GM12878 (cell line): ENCODE measurements at regions not wholly inside any gene's neighbourhood (a gene's known extent, or its start where the extent isn't known, plus 50 kb on each side); places are given as distances from the start of the nearest gene placed in this dataset.

Experiments
- ATAC-seq: fragments of 200-7000 bp; cut with Tn5 transposase; 3 replicates; pipeline ENCODE4 v1.9.1; 2020; ENCODE audit warnings: mild to moderate bottlenecking, moderate library complexity
- BruUV-seq: library from RNA; stranded (reverse); fragments of 400-500 nt; replicated peaks from 2 replicates; lab custom pipeline; 2021; lab: Mats Ljungman, UMichigan
- CTCF ChIA-PET: fragments of 300-600 bp; sonication (Branson Sonifier 250); formaldehyde crosslinking; extraction: SDS; loops from one replicate; lab custom pipeline; 2021; ENCODE audit warnings: inconsistent platforms; lab: Yijun Ruan, JAX
- POLR2A ChIA-PET: fragments of 350-600 bp; formaldehyde crosslinking; extraction: SDS; loops from one replicate; lab custom pipeline; 2021; ENCODE audit warnings: inconsistent platforms; lab: Charles Lee
- RAD21 ChIA-PET: fragments of 300-600 bp; sonication (Branson Sonifier 250); formaldehyde crosslinking; loops from one replicate; lab custom pipeline; 2023; ENCODE audit warnings: antibody characterized with exemption; ENCODE audit not compliant: unreplicated experiment; lab: Charles Lee
- SMC1A ChIA-PET: fragments of 300-600 bp; sonication (Branson Sonifier 250); formaldehyde crosslinking; loops from one replicate; lab custom pipeline; 2023; ENCODE audit not compliant: unreplicated experiment, uncharacterized antibody; lab: Charles Lee
- DNase-seq: peaks from one replicate; pipeline ENCODE4 v3.0.0-alpha.2; 2011; ENCODE audit warnings: low read depth, low spot score
- FAIRE-seq: peaks from 3 replicates; lab custom pipeline; 2011; peaks lifted over from hg19 to GRCh38; lab: Jason Lieb, UNC
- H2AFZ ChIP-seq: 2 replicates; pipeline ENCODE4 v1.6.0; 2011; ENCODE audit warnings: low read depth, low read length, control low read depth; ENCODE audit not compliant: control insufficient read depth
- H3K27ac ChIP-seq: 2 replicates; pipeline ENCODE4 v1.5.1; 2011; ENCODE audit warnings: control low read depth; ENCODE audit not compliant: control insufficient read depth, insufficient read depth
- H3K27me3 ChIP-seq, 2 experiments: replicated peaks in 1 of 2; 2 replicates each; pipeline versions ENCODE4 v1.6.0 to v1.6.1; 2011; ENCODE audit warnings: low read length in 1 of 2; ENCODE audit not compliant: control insufficient read depth in 2 of 2, insufficient read depth in 2 of 2
- H3K36me3 ChIP-seq, 2 experiments: 2 replicates each; pipeline ENCODE4 v1.5.1; 2011; ENCODE audit warnings: low read length in 1 of 2; ENCODE audit not compliant: control insufficient read depth in 2 of 2, insufficient read depth in 2 of 2
- H3K4me1 ChIP-seq: 2 replicates; pipeline ENCODE4 v1.6.1; 2011; ENCODE audit warnings: mild to moderate bottlenecking, low read length, moderate library complexity, mixed read lengths; ENCODE audit not compliant: control insufficient read depth, insufficient read depth
- H3K4me2 ChIP-seq: 2 replicates; pipeline ENCODE4 v1.6.0; 2011; ENCODE audit warnings: control low read depth; ENCODE audit not compliant: control insufficient read depth, insufficient read depth
- H3K4me3 ChIP-seq: fragments of 200-600 bp; sonication (generic); 2 replicates; pipeline ENCODE4 v1.5.1; 2016
- H3K79me2 ChIP-seq: 2 replicates; pipeline ENCODE4 v1.6.0; 2011; ENCODE audit warnings: low read length; ENCODE audit not compliant: control insufficient read depth, insufficient read depth
- H3K9ac ChIP-seq: 2 replicates; pipeline ENCODE4 v1.8.0; 2011; ENCODE audit warnings: low read length, control low read depth, mixed read lengths; ENCODE audit not compliant: control insufficient read depth, insufficient read depth
- H3K9me3 ChIP-seq: replicated peaks from 3 replicates; pipeline ENCODE4 v1.5.1; 2011; ENCODE audit warnings: mild to moderate bottlenecking, low read length; ENCODE audit not compliant: control insufficient read depth, insufficient read depth
- H4K20me1 ChIP-seq: 2 replicates; pipeline ENCODE4 v1.6.0; 2011; ENCODE audit not compliant: control insufficient read depth, insufficient read depth
- CEBPB ChIP-seq, 2 experiments: fragments of 150-350 bp in 1 of 2; IDR thresholded peaks; 2 replicates each; pipeline ENCODE4 v1.6.1; 2012 to 2014; ENCODE audit warnings: low read depth in 2 of 2, low read length in 2 of 2, borderline replicate concordance in 1 of 2, inconsistent platforms in 1 of 2
- ETV6 ChIP-seq, 2 experiments: fragments of 450-650 bp in 1 of 2; IDR thresholded peaks in 1 of 2; conservative IDR thresholded peaks in 1 of 2; 2 replicates each; pipeline ENCODE4 v1.6.1; 2014; ENCODE audit warnings: antibody characterized with exemption in 1 of 2, borderline replicate concordance in 1 of 2, low read depth in 1 of 2, mild to moderate bottlenecking in 1 of 2, moderate library complexity in 1 of 2
- GATAD2B ChIP-seq: fragments of 450-650 bp; conservative IDR thresholded peaks from 2 replicates; pipeline ENCODE4 v1.6.1; 2017; ENCODE audit warnings: low read depth, mild to moderate bottlenecking, moderate library complexity
- HDGF ChIP-seq: fragments of 450-650 bp; IDR thresholded peaks from 2 replicates; pipeline ENCODE4 v1.6.1; 2016; ENCODE audit warnings: antibody characterized with exemption
- KLF5 ChIP-seq: fragments of 450-650 bp; IDR thresholded peaks from 2 replicates; pipeline ENCODE4 v1.6.1; 2014; ENCODE audit warnings: mild to moderate bottlenecking; ENCODE audit not compliant: partially characterized antibody
- LARP7 ChIP-seq: fragments of 450-650 bp; IDR thresholded peaks from 2 replicates; pipeline ENCODE4 v1.6.1; 2017; ENCODE audit warnings: mild to moderate bottlenecking
- MLLT1 ChIP-seq: fragments of 450-650 bp; IDR thresholded peaks from 2 replicates; pipeline ENCODE4 v1.6.1; 2016; ENCODE audit warnings: mild to moderate bottlenecking
- MYC ChIP-seq: IDR thresholded peaks from 2 replicates; pipeline ENCODE4 v1.6.1; 2011; ENCODE audit warnings: mild to moderate bottlenecking, low read length, moderate library complexity, inconsistent platforms; ENCODE audit not compliant: insufficient read depth, insufficient replicate concordance, insufficient read length, severe bottlenecking
- POU2F2 ChIP-seq: IDR thresholded peaks from 3 replicates; pipeline ENCODE4 v1.6.1; 2011; ENCODE audit warnings: low read depth, mild to moderate bottlenecking, low read length, borderline replicate concordance
- SIN3A ChIP-seq: IDR thresholded peaks from 2 replicates; pipeline ENCODE4 v1.6.1; 2012; ENCODE audit warnings: low read depth, low read length, improper control_type of control experiment
- SREBF1 ChIP-seq: IDR thresholded peaks from 2 replicates; pipeline ENCODE4 v1.6.1; 2012; ENCODE audit warnings: mild to moderate bottlenecking, low read length
- ZNF384 ChIP-seq: IDR thresholded peaks from 2 replicates; pipeline ENCODE4 v1.6.1; 2012; ENCODE audit warnings: low read depth, mild to moderate bottlenecking, low read length, improper control_type of control experiment, borderline replicate concordance
- WGBS: methylation state at CpG from one replicate; pipeline ENCODE4 v1.1.6; 2016; ENCODE audit warnings: low lambda C conversion rate; ENCODE audit not compliant: insufficient replicate concordance, insufficient coverage; ENCODE audit errors: missing lambda C conversion rate; 5-methylcytosine and 5-hydroxymethylcytosine counted together
- in situ Hi-C: fragments of 300-500 bp; cut with MboI; formaldehyde crosslinking; loops from 9 replicates; pipeline ENCODE4 v1.14.3; 2018; ENCODE audit warnings: mixed read lengths
- intact Hi-C: fragments of 100-400 bp; cut with micrococcal nuclease; formaldehyde crosslinking; loops from one replicate; pipeline ENCODE4 v1.14.2; 2022; ENCODE audit not compliant: unreplicated experiment
- TF ChIP-seq, protein P1 (sequence below): fragments of 450-650 bp; formaldehyde crosslinking; IDR thresholded peaks from 2 replicates; pipeline ENCODE4 v1.4.0; 2020; ENCODE audit warnings: mild to moderate bottlenecking, moderate library complexity
- TF ChIP-seq, protein P2 (sequence below): fragments of 450-650 bp; IDR thresholded peaks from 2 replicates; pipeline ENCODE4 v1.6.1; 2017; ENCODE audit warnings: antibody characterized with exemption, mild to moderate bottlenecking, moderate library complexity

GRCh38 chr12:38448991-38449390 lies 132.4 kb downstream of the ALG10B start:
- ChIA-PET SMC1A (no interaction called here), RAD21 (no interaction called here), CTCF (no interaction called here), POLR2A (no interaction called here)
- FAIRE-seq = no peak
- no peaks in the 10 kb centered on the region for H3K27me3 ChIP-seq
- H2AFZ ChIP-seq = no peak overlapping the region
- H3K79me2 ChIP-seq = no peaks in the 10 kb centered on the region
- no peaks in the 10 kb centered on the region for H3K4me1 ChIP-seq
- no peaks in the 10 kb centered on the region for H3K9me3 ChIP-seq
- H3K4me3 ChIP-seq = no peak overlapping the region
- WGBS = 23% methylated on average over 2 of the region's 2 CpGs
- H3K9ac ChIP-seq = no peak overlapping the region
- intact Hi-C loops = no loop called here
- no peak for DNase-seq
- H3K36me3 ChIP-seq = no peaks in the 10 kb centered on the region
- in situ Hi-C loops = no loop called here
- no peak overlapping the region for H3K4me2 ChIP-seq
- H4K20me1 ChIP-seq = no peaks in the 10 kb centered on the region
- H3K27ac ChIP-seq = no peak overlapping the region
- no peak for ATAC-seq
- BruUV-seq = no TSS peak
- TF ChIP-seq ETV6 (conservative IDR thresholded peaks at IDR 0.05 in 1 of 2, IDR thresholded peaks at IDR 0.05 in 1 of 2; ENCODE audit: borderline replicate concordance in 1 of 2, low read depth in 1 of 2) (no peak), ZNF384 (no peak), SREBF1 (no peak), KLF5 (no peak), CEBPB (IDR thresholded peaks at IDR 0.05; ENCODE audit: borderline replicate concordance in 1 of 2, low read depth in 2 of 2, low read length in 2 of 2) (no peak), MLLT1 (no peak), POU2F2 (no peak), GATAD2B (no peak), MYC (no peak), LARP7 (no peak), HDGF (no peak), SIN3A (no peak)
- TF ChIP-seq, protein P1, sequence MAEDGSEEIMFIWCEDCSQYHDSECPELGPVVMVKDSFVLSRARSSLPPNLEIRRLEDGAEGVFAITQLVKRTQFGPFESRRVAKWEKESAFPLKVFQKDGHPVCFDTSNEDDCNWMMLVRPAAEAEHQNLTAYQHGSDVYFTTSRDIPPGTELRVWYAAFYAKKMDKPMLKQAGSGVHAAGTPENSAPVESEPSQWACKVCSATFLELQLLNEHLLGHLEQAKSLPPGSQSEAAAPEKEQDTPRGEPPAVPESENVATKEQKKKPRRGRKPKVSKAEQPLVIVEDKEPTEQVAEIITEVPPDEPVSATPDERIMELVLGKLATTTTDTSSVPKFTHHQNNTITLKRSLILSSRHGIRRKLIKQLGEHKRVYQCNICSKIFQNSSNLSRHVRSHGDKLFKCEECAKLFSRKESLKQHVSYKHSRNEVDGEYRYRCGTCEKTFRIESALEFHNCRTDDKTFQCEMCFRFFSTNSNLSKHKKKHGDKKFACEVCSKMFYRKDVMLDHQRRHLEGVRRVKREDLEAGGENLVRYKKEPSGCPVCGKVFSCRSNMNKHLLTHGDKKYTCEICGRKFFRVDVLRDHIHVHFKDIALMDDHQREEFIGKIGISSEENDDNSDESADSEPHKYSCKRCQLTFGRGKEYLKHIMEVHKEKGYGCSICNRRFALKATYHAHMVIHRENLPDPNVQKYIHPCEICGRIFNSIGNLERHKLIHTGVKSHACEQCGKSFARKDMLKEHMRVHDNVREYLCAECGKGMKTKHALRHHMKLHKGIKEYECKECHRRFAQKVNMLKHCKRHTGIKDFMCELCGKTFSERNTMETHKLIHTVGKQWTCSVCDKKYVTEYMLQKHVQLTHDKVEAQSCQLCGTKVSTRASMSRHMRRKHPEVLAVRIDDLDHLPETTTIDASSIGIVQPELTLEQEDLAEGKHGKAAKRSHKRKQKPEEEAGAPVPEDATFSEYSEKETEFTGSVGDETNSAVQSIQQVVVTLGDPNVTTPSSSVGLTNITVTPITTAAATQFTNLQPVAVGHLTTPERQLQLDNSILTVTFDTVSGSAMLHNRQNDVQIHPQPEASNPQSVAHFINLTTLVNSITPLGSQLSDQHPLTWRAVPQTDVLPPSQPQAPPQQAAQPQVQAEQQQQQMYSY (CRISPR knock-in tag) = no peak
- TF ChIP-seq, protein P2, sequence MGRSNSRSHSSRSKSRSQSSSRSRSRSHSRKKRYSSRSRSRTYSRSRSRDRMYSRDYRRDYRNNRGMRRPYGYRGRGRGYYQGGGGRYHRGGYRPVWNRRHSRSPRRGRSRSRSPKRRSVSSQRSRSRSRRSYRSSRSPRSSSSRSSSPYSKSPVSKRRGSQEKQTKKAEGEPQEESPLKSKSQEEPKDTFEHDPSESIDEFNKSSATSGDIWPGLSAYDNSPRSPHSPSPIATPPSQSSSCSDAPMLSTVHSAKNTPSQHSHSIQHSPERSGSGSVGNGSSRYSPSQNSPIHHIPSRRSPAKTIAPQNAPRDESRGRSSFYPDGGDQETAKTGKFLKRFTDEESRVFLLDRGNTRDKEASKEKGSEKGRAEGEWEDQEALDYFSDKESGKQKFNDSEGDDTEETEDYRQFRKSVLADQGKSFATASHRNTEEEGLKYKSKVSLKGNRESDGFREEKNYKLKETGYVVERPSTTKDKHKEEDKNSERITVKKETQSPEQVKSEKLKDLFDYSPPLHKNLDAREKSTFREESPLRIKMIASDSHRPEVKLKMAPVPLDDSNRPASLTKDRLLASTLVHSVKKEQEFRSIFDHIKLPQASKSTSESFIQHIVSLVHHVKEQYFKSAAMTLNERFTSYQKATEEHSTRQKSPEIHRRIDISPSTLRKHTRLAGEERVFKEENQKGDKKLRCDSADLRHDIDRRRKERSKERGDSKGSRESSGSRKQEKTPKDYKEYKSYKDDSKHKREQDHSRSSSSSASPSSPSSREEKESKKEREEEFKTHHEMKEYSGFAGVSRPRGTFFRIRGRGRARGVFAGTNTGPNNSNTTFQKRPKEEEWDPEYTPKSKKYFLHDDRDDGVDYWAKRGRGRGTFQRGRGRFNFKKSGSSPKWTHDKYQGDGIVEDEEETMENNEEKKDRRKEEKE = no peak
